ENCODE measurements at regions not wholly inside any gene's neighbourhood (a gene's known extent, or its start where the extent isn't known, plus 50 kb on each side); places are given as distances from the start of the nearest gene placed in this dataset.
"Not testable (repeated sequence)": the region's sequence is repeated elsewhere in the genome, so short reads cannot be mapped to it uniquely, and the experiment has no call there.

- H3K4me1 Mint-ChIP-seq (ENCODE audit: low read depth); H3K4me3 Mint-ChIP-seq; POLR2A ChIA-PET; intact Hi-C loops (cut with micrococcal nuclease); H3K9me3 Mint-ChIP-seq; H3K27me3 Mint-ChIP-seq; H3K36me3 Mint-ChIP-seq; DNase-seq; H3K27ac Mint-ChIP-seq; CTCF ChIA-PET: not testable (repeated sequence)
Observed at GRCh38 chr21:25531538-25532250, 75.6 kb downstream of the MRPL39 start.

DNA sequence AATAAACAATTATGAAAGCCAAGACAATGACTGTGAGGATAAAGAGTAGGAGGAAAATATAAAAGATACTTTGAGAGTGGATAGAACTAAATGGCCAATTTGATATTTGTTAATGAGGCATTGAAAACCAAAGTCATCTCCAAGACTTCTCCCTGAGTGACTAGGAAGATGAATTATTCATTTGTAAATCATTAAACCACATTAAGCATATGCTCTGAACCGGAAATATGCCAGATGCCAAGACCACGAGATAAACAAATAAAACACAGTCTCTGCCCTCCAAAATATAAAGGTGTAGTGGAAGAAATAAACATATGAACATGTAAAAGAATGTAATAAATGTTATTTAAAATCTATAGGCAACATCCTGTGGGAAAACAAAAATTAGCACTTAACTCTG lies 78.8 kb downstream of the MRPL39 start:
- no peak for DNase-seq
- intact Hi-C loops (cut with micrococcal nuclease) = no loop called here
- peaks cover 1% of the 10 kb centered on the region for H3K4me1 Mint-ChIP-seq (ENCODE audit: low read depth)
- H3K36me3 Mint-ChIP-seq = no peaks in the 10 kb centered on the region
- no peak overlapping the region for H3K27ac Mint-ChIP-seq
- POLR2A ChIA-PET = no interaction called here
- CTCF ChIA-PET = no interaction called here
- H3K9me3 Mint-ChIP-seq = no peaks in the 10 kb centered on the region
- no peaks in the 10 kb centered on the region for H3K27me3 Mint-ChIP-seq
- H3K4me3 Mint-ChIP-seq = no peak overlapping the region

DNA sequence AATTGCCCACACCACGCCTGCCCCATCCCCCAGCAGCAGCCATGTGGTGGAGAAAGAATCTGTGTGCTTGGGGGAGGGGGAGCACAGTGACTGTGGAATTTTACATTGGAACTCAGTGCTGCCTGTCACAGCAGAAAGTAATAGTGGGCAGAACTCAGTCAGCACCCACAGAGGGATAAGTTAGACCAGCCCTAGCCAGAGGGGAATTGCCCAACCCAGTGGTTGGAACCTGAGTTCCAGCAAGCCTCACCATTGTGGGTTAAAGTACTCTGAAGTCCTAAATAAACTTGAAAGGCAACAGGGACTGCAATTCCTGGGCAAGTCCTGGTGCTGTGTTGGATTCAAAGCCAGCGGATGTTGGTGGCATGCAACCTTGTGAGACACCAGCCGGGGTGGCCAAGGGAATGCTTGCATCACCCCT lies 88.8 kb downstream of the MRPL39 start:
- Mint-ChIP-seq H3K27me3 (no peaks in the 10 kb centered on the region), H3K4me1 (ENCODE audit: low read depth) (peaks cover 26% of the 10 kb centered on the region), H3K27ac (no peak overlapping the region), H3K4me3 (no peak overlapping the region), H3K36me3 (no peaks in the 10 kb centered on the region), H3K9me3 (no peaks in the 10 kb centered on the region)
- intact Hi-C loops (cut with micrococcal nuclease) = loop anchor here (10.0 kb wide), 1 partner anchor 216 kb away; the partner anchor contains the start of genes ATP5PF and GABPA
- DNase-seq = no peak
- ChIA-PET POLR2A (no interaction called here), CTCF (no interaction called here)

DNA sequence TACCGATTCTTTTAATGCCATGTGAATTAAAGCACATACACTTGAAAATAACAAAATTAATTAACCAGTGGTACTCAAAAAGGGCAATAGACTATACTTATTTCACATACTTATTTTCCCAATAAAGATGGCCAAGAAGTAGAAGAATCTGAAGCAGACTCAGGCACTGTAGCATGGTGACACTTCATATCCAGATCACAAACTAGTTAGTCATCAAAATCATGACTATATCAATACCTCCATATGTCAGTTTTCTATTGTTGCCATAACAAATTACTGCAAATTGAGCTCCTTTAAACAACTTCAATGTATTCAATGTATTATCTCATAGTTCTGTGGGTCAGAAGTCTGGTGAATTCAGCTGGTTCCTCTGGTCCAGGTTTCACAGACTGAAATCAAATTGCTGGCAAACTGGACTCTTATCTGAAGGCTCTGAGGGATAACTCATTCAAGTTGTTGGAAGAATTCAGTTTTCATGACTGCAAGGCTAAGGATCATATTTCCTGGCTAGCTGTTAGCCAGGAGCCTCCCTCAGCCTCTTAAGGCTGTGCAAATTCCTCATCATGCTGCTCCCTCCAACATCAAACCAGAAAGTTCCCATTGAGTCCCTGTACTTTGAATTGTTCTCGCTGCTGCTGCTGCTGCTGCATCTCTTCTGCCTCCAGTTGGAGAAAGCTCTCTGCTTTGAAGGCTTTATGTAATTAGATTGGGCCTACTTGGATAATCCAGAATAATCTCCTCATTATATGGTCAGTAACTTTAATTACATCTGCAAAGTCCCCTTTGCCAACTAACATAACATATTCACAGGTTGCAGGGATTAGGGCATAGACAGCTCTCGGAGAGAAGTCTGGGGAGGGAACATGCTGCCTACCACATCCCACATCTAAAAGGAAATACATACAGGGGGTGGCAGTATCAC lies 91.5 kb downstream of the MRPL39 start:
- ChIA-PET CTCF (no interaction called here), POLR2A (interaction anchor here (0.6 to 1.3 kb wide), 3 partner anchors 12 to 58 kb away, joined by 3 to 5 read pairs (median 4); no protein-coding TSS in a partner anchor)
- Mint-ChIP-seq H3K4me1 (ENCODE audit: low read depth) (peaks cover 45% of the 10 kb centered on the region), H3K27ac (no peak overlapping the region), H3K27me3 (no peaks in the 10 kb centered on the region), H3K4me3 (no peak overlapping the region), H3K9me3 (no peaks in the 10 kb centered on the region), H3K36me3 (peaks cover 4% of the 10 kb centered on the region)
- DNase-seq = no peak
- intact Hi-C loops (cut with micrococcal nuclease) = loop anchor here (1.0 to 10.0 kb wide), 2 partner anchors 46 to 219 kb away; partner anchors contain the start of genes ATP5PF and GABPA

- ChIA-PET POLR2A (interaction anchor here (0.8 to 5.2 kb wide), 5 partner anchors 44 to 93 kb away, joined by 3 to 182 read pairs (median 3); no protein-coding TSS in a partner anchor), CTCF (interaction anchor here (1.2 kb wide), 1 partner anchor 25 kb away, joined by 3 read pairs; no protein-coding TSS in a partner anchor)
- Mint-ChIP-seq H3K9me3 (no peaks in the 10 kb centered on the region), H3K4me3 (peak overlapping the region; percentile 67), H3K36me3 (peaks cover 4% of the 10 kb centered on the region), H3K4me1 (ENCODE audit: low read depth) (peaks cover 51% of the 10 kb centered on the region), H3K27me3 (no peaks in the 10 kb centered on the region), H3K27ac (peak overlapping the region; percentile 89)
- peak; percentile 48 for DNase-seq
- intact Hi-C loops (cut with micrococcal nuclease) = loop anchor here (10.0 kb wide), 1 partner anchor 221 kb away; the partner anchor contains the start of genes ATP5PF and GABPA
Observed at GRCh38 chr21:25513810-25514209, 93.5 kb downstream of the MRPL39 start.

DNA sequence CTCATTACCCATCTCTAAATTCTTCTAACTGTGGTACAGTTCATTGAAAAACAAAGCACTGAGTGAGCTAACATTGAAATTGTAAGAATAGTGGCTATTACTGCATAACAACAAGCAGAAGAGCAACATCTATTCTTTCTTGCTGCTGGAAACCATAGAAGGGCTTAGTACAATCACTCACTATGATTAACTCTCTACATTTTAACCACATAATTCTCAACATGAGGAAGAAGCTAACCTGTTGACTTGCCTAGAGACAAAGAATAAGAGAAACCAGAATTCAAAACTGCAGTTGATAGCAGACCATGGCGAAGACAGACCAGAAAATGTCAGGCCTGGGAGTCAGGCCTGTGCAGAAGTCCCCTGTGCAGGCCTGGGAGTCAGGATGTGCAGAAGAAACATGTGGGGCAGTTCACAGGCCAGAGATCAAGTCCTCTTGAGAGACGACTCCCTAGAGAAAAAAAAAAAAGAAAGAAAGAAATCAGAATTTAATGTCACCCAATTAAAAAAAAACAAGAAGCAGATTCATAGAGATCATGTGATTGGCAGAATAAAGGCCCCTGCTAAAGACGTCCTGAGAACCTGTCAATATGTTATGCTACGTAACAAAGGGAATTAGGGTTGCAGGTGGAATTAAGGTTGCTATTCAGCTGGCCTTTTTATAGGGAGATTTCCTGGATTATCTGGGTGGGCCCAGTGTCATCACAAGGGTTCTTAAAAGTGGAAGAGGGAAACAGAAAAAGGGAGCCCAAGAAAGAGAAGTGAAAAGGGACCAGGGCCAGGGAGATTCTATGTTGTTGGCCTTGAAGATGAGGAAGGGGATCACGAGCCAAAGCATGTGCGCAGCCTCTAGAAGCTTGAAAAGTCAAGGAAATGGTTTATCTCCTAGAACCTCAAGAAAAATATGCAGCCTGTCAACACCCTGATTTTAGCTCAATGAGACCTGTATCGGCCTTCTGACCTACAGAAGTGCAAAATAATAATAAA lies 94.9 kb downstream of the MRPL39 start:
- peaks cover 7% of the 10 kb centered on the region for H3K36me3 Mint-ChIP-seq
- DNase-seq = peak; percentile 29
- ChIA-PET POLR2A (interaction anchor here (0.6 to 5.2 kb wide), 11 partner anchors 10 to 66 kb away, joined by 3 to 182 read pairs (median 4); no protein-coding TSS in a partner anchor), CTCF (interaction anchor here (0.7 to 1.2 kb wide), 4 partner anchors 24 to 66 kb away, joined by 3 to 5 read pairs (median 4); no protein-coding TSS in a partner anchor)
- peak overlapping the region; percentile 67 for H3K4me3 Mint-ChIP-seq
- peaks cover 63% of the 10 kb centered on the region for H3K4me1 Mint-ChIP-seq (ENCODE audit: low read depth)
- H3K27ac Mint-ChIP-seq = peak overlapping the region; percentile 89
- intact Hi-C loops (cut with micrococcal nuclease) = loop anchor here (1.0 to 10.0 kb wide), 2 partner anchors 91 to 222 kb away; partner anchors contain the start of genes ATP5PF and GABPA
- no peaks in the 10 kb centered on the region for H3K9me3 Mint-ChIP-seq
- H3K27me3 Mint-ChIP-seq = no peaks in the 10 kb centered on the region

- Mint-ChIP-seq H3K4me3 (peak overlapping the region; percentile 64), H3K4me1 (ENCODE audit: low read depth) (peaks cover 61% of the 10 kb centered on the region), H3K36me3 (peaks cover 15% of the 10 kb centered on the region), H3K27me3 (no peaks in the 10 kb centered on the region), H3K9me3 (no peaks in the 10 kb centered on the region), H3K27ac (peak overlapping the region; percentile 84)
- ChIA-PET POLR2A (interaction anchor here (0.9 to 6.3 kb wide), 7 partner anchors 8 to 68 kb away, joined by 4 to 182 read pairs (median 79); no protein-coding TSS in a partner anchor), CTCF (no interaction called here)
- no peak for DNase-seq
- intact Hi-C loops (cut with micrococcal nuclease) = loop anchor here (1.0 to 10.0 kb wide), 6 partner anchors 8 to 225 kb away; partner anchors contain the start of genes ATP5PF and GABPA
Observed at GRCh38 chr21:25509862-25510261, 97.4 kb downstream of the MRPL39 start.

DNA sequence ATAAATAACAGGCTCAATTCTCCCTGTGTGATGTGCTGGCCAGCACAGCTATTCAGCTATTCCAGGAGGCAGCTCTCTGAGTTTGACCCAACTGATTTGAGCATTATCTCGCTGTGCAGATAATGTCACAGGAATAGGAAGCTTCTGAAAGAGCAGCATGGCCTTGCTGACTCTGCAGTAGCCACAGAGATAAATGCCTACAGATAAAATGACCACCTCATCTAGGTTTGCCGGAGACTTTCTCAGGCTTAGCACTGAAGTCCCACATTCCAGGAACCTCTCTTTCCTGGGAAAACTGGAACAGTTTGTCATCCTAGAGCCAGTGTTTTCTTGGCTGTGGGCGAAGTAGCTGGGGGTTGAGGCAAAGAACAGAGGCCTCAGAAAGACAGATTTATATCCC lies 98.9 kb downstream of the MRPL39 start:
- peak overlapping the region; percentile 85 for H3K27ac Mint-ChIP-seq
- intact Hi-C loops (cut with micrococcal nuclease) = no loop called here
- peaks cover 25% of the 10 kb centered on the region for H3K36me3 Mint-ChIP-seq
- no peak for DNase-seq
- H3K4me3 Mint-ChIP-seq = peak overlapping the region; percentile 62
- CTCF ChIA-PET = interaction anchor here (0.7 to 2.1 kb wide), 4 partner anchors 21 to 85 kb away, joined by 4 to 10 read pairs (median 6); no protein-coding TSS in a partner anchor
- H3K9me3 Mint-ChIP-seq = peaks cover 6% of the 10 kb centered on the region
- H3K4me1 Mint-ChIP-seq (ENCODE audit: low read depth) = peaks cover 59% of the 10 kb centered on the region
- no peaks in the 10 kb centered on the region for H3K27me3 Mint-ChIP-seq
- POLR2A ChIA-PET = interaction anchor here (0.9 to 6.3 kb wide), 10 partner anchors 18 to 85 kb away, joined by 3 to 117 read pairs (median 12); no protein-coding TSS in a partner anchor

DNA sequence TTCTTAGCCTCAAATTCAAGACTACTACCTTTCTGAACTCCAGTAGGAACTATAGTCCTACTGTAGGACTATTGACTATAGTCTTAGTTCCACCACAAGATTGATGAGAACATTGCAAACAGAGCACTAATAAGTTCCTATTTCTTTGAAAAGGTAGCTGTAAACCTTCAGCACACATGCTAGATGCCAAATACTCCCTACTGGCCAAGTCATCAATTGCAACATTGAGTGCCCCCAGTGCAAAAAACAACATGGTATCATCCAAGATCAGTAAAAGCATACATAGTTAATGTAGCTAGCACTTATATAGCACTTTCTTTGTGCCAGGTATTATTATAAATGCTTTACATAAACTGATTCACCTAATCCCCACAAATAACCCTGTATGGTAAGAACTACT lies 99.8 kb downstream of the MRPL39 start:
- ChIA-PET POLR2A (interaction anchor here (0.9 to 6.3 kb wide), 8 partner anchors 18 to 71 kb away, joined by 3 to 117 read pairs (median 15); no protein-coding TSS in a partner anchor), CTCF (interaction anchor here (0.6 to 2.1 kb wide), 6 partner anchors 18 to 87 kb away, joined by 3 to 10 read pairs (median 4); no protein-coding TSS in a partner anchor)
- peaks cover 55% of the 10 kb centered on the region for H3K4me1 Mint-ChIP-seq (ENCODE audit: low read depth)
- peaks cover 7% of the 10 kb centered on the region for H3K9me3 Mint-ChIP-seq
- no peaks in the 10 kb centered on the region for H3K27me3 Mint-ChIP-seq
- intact Hi-C loops (cut with micrococcal nuclease) = no loop called here
- H3K4me3 Mint-ChIP-seq = peak overlapping the region; percentile 24
- H3K27ac Mint-ChIP-seq = peak overlapping the region; percentile 85
- no peak for DNase-seq
- peaks cover 26% of the 10 kb centered on the region for H3K36me3 Mint-ChIP-seq

GRCh38 chr21:25506887-25507286 lies 100.4 kb downstream of the MRPL39 start:
- H3K4me3 Mint-ChIP-seq = peak overlapping the region; percentile 24

More at GRCh38 chr21:25506887-25507286, 100.4 kb downstream of the MRPL39 start:
- no peak for DNase-seq
- peaks cover 9% of the 10 kb centered on the region for H3K9me3 Mint-ChIP-seq
- H3K27me3 Mint-ChIP-seq = no peaks in the 10 kb centered on the region
- intact Hi-C loops (cut with micrococcal nuclease) = no loop called here
- peaks cover 53% of the 10 kb centered on the region for H3K4me1 Mint-ChIP-seq (ENCODE audit: low read depth)
- POLR2A ChIA-PET = interaction anchor here (2.2 to 6.3 kb wide), 6 partner anchors 17 to 71 kb away, joined by 11 to 117 read pairs (median 22); no protein-coding TSS in a partner anchor
- peak overlapping the region; percentile 85 for H3K27ac Mint-ChIP-seq
- CTCF ChIA-PET = interaction anchor here (1.2 to 2.1 kb wide), 3 partner anchors 17 to 86 kb away, joined by 3 to 10 read pairs (median 4); no protein-coding TSS in a partner anchor
- peaks cover 24% of the 10 kb centered on the region for H3K36me3 Mint-ChIP-seq

Data from activated CD4-positive, alpha-beta memory T cell treated with anti-CD3 and anti-CD28 coated beads for 36 hours (primary cell).